NCI-H2081 (cell line): ENCODE measurements at regions not wholly inside any gene's neighbourhood (a gene's known extent, or its start where the extent isn't known, plus 50 kb on each side); places are given as distances from the start of the nearest gene placed in this dataset.

ENCODE experiments used
- DNase-seq, 2 experiments: peaks; one replicate each; lab custom pipeline; 2025; lab: John Stamatoyannopoulos, UW

- no peak for DNase-seq
These were observed 64.8 kb upstream of the MEOX2 start for GRCh38 chr7:15751191-15751701.

GRCh38 chr7:15750727-15751126 lies 64.2 kb upstream of the MEOX2 start:
- DNase-seq, result no peak

- no peak for DNase-seq
These were observed 63.1 kb upstream of the MEOX2 start for GRCh38 chr7:15749631-15750030.

GRCh38 chr7:15747712-15748111 lies 61.2 kb upstream of the MEOX2 start:
- DNase-seq, result no peak

GRCh38 chr7:15747301-15747700 lies 60.8 kb upstream of the MEOX2 start:
- DNase-seq, result no peak

GRCh38 chr7:15743926-15744480 lies 57.5 kb upstream of the MEOX2 start:
- no peak for DNase-seq

GRCh38 chr7:15737601-15738000 lies 51.1 kb upstream of the MEOX2 start:
- DNase-seq, result no peak
